Heart left ventricle (tissue), 16 donors: ENCODE measurements at regions not wholly inside any gene's neighbourhood (a gene's known extent, or its start where the extent isn't known, plus 50 kb on each side); places are given as distances from the start of the nearest gene placed in this dataset.

Experiments used
- ATAC-seq, 4 donors: fragments of 200-7000 bp; cut with Tn5 transposase; one replicate each; pipeline ENCODE4 v1.9.1; 2020 to 2022; ENCODE audit warnings: moderate library complexity in 4 of 4, mild to moderate bottlenecking in 3 of 4, moderate number of reproducible peaks in 1 of 4
- DNase-seq, 5 donors: peaks; one replicate each; pipeline ENCODE4 v3.0.0-alpha.2; 2020
- H3K27ac ChIP-seq, 12 donors: fragments of 200-600 bp; sonication (generic) in 4 of 12; one replicate each; pipeline versions ENCODE4 v1.5.0 to v1.8.0; 2016 to 2022; ENCODE audit warnings: mild to moderate bottlenecking in 2 of 12
- H3K27me3 ChIP-seq, 9 donors: fragments of 200-600 bp; sonication (generic) in 2 of 9; one replicate each; pipeline versions ENCODE4 v1.5.1 to v1.8.0; 2016 to 2022; ENCODE audit warnings: mild to moderate bottlenecking in 3 of 9
- H3K36me3 ChIP-seq, 9 donors: fragments of 200-600 bp; sonication (generic) in 2 of 9; one replicate each; pipeline versions ENCODE4 v1.5.0 to v1.8.0; 2018 to 2022; ENCODE audit warnings: mild to moderate bottlenecking in 2 of 9
- H3K4me1 ChIP-seq, 12 donors: fragments of 200-600 bp; sonication (generic) in 4 of 12; one replicate each; pipeline versions ENCODE4 v1.5.0 to v1.8.0; 2016 to 2022; ENCODE audit warnings: mild to moderate bottlenecking in 3 of 12
- H3K4me3 ChIP-seq, 12 donors: fragments of 200-600 bp; sonication (generic) in 4 of 12; one replicate each; pipeline versions ENCODE4 v1.5.0 to v1.8.0; 2017 to 2022; ENCODE audit warnings: mild to moderate bottlenecking in 9 of 12, moderate library complexity in 4 of 12
- H3K9me3 ChIP-seq, 12 donors: fragments of 200-600 bp; sonication (generic) in 4 of 12; one replicate each; pipeline versions ENCODE4 v1.5.0 to v1.8.0; 2016 to 2022; ENCODE audit warnings: mild to moderate bottlenecking in 1 of 12
- POLR2A ChIP-seq, 2 donors: fragments of 450-650 bp; IDR thresholded peaks; one replicate each; pipeline ENCODE4 v1.6.1; 2017; ENCODE audit warnings: antibody characterized with exemption in 2 of 2, mild to moderate bottlenecking in 2 of 2, moderate library complexity in 2 of 2
- WGBS, 4 donors: extraction: QIAGEN DNeasy Blood & Tissue Kit in 2 of 4; methylation state at CpG; one replicate each; pipeline versions ENCODE4 v1.1.5 to v1.1.7; 2013 to 2018; 5-methylcytosine and 5-hydroxymethylcytosine counted together
- intact Hi-C, 10 donors: fragments of 100-400 bp; cut with DNase I; formaldehyde crosslinking; loops; one replicate each; pipeline versions ENCODE4 v1.11.1 to v1.14.2; 2022
- TF ChIP-seq, protein P1 (sequence below), 12 donors: fragments of 200-600 bp; sonication (generic) in 4 of 12; IDR thresholded peaks; one replicate each; pipeline versions ENCODE4 v1.5.0 to v1.8.0; 2018 to 2022; ENCODE audit warnings: antibody characterized with exemption in 12 of 12, mild to moderate bottlenecking in 5 of 12
- donor health status: ischemic (EF 13 %, LVEDD 7.1; RV severe dilation, severe dysfunction).
- donor health status: healthy with polysubstance abuse.
- donor health status: DM: no; HTN: yes; CAD: no.
- donor health status: DM: no; HTN: no; CAD: no.
- donor health status: ischemic (EF 25% LVEDD 6.9; RV normal size, moderate dysfunction).
- donor health status: ischemic (EF 25% LVEDD 5.7; RV mildly dilated, moderate dysfunction).
- donor health status: healthy.
- donor health status: DM: yes; HTN: yes; CAD: no.
- donor health status: ischemic (EF 35%, LVEDD 5.7; RV mildly dilated, moderate dysfunction).
- donor health status: nonischemic (EF 11% LVEDD 7.7; RV severe dilation, severe dysfunction).
- donor health status: DM: yes; HTN: yes; CAD: no.
- donor health status: PGD.
- donor health status: ischemic (EF 29% LVEDD 5.4; RV normal size, mild dysfunction).
- donor health status: nonischemic (EF 23%, LVEDD 6.1; RV moderate dilation, normal function).

DNA sequence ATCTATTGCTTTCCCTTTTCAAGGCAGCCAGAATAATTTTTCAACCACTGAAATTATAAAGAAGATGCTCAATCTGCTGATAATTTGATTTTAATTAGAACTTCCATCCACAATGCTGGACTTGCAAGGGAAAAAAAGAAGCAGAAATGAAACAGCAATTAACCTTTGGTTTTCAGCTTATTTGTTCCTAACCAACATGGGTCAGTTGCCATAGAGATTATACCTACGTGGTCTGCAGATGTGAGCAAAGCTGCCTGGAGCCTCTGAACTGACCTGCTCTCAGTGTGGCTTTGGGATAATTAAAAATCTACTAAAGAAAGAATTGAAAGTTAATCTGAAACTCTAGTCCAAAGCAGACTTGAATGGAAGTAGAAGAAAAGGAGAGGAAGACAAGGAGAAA lies 195.7 kb upstream of the API5 start:
- H3K36me3 ChIP-seq, result no peaks in the 10 kb centered on the region
- H3K9me3 ChIP-seq, result no peaks in the 10 kb centered on the region
- TF ChIP-seq, protein P1, sequence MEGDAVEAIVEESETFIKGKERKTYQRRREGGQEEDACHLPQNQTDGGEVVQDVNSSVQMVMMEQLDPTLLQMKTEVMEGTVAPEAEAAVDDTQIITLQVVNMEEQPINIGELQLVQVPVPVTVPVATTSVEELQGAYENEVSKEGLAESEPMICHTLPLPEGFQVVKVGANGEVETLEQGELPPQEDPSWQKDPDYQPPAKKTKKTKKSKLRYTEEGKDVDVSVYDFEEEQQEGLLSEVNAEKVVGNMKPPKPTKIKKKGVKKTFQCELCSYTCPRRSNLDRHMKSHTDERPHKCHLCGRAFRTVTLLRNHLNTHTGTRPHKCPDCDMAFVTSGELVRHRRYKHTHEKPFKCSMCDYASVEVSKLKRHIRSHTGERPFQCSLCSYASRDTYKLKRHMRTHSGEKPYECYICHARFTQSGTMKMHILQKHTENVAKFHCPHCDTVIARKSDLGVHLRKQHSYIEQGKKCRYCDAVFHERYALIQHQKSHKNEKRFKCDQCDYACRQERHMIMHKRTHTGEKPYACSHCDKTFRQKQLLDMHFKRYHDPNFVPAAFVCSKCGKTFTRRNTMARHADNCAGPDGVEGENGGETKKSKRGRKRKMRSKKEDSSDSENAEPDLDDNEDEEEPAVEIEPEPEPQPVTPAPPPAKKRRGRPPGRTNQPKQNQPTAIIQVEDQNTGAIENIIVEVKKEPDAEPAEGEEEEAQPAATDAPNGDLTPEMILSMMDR (IDR thresholded peaks at IDR 0.05), result no peak
- TF ChIP-seq POLR2A (IDR thresholded peaks at IDR 0.05), result no peak
- no peak for ATAC-seq
- H3K4me3 ChIP-seq, result no peak overlapping the region
- 56 to 76% (median 64%) methylated on average over 1 of the region's 1 CpG for WGBS, 4 donors
- DNase-seq, result no peak
- no peaks in the 10 kb centered on the region for H3K4me1 ChIP-seq
- H3K27ac ChIP-seq, result no peak overlapping the region
- no peaks in the 10 kb centered on the region for H3K27me3 ChIP-seq
- intact Hi-C loops, result no loop called here

DNA sequence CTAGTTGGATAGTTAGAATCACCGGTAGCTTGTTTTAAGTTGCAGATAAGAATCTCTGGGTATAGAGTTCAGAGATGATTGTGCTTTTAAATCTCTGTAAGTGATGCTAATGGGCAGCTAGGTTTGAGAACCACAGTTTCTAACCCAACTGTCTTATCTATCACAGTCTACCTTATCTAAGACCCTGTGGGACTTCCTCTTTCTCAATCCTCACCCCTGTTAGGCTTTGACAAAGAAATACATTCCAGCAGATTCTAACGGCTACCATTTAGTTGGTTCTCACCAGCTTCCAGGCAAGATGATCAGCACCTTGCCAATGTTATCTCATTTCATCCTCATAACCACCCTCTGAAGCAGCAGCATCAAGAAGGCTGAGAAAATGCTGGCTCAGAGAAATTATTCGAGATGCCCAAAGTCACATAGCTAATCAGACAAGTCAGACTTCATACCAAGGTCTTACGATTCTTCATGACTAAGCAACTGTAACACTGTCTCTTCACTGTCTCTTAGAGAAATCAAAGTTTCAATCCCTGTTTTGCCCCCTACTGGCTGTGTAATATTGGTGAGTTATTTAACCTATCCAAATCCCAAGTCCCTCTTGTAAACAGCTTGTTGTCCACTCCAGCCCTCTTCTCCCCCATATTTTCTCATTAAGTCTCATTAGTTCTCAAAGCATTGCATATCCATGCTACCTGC lies 192.4 kb upstream of the API5 start:
- TF ChIP-seq POLR2A (IDR thresholded peaks at IDR 0.05), result no peak
- TF ChIP-seq, protein P1 (IDR thresholded peaks at IDR 0.05), result peak in 1 of 12 donors; percentile 4
- intact Hi-C loops, result no loop called here
- Histone ChIP-seq H3K36me3 (no peaks in the 10 kb centered on the region), H3K4me1 (peaks cover 0 to 8% (median 0%) of the 10 kb centered on the region in 12 donors), H3K9me3 (no peaks in the 10 kb centered on the region), H3K27me3 (no peaks in the 10 kb centered on the region), H3K27ac (no peak overlapping the region), H3K4me3 (no peak overlapping the region)
- DNase-seq, result no peak
- WGBS, 4 donors, result 66 to 79% (median 71%) methylated on average over 4 of the region's 4 CpGs
- ATAC-seq, result no peak

DNA sequence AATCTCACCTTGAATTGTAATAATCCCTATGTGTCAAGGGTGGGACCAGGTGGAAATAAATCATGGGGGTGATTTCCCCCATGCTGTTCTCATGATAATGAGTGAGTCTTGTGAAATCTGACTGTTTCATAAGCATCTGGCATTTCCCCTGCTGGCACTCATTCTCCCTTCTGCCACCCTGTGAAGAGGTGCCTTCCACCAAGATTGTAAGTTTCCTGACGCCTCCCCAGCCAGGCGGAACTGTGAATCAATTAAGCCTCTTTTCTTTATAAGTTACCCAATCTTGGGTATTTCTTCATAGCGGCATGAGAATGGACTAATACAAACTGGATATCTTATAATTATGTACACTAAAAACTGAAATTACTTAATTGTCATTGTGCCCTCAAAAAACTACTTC lies 189.2 kb upstream of the API5 start:
- Histone ChIP-seq H3K4me1 (peaks cover 0 to 8% (median 0%) of the 10 kb centered on the region in 12 donors), H3K9me3 (no peaks in the 10 kb centered on the region), H3K4me3 (no peak overlapping the region), H3K27ac (peak overlapping the region in 2 of 12 donors; percentile 8 to 30), H3K36me3 (no peaks in the 10 kb centered on the region), H3K27me3 (no peaks in the 10 kb centered on the region)
- TF ChIP-seq, protein P1 (IDR thresholded peaks at IDR 0.05), result no peak
- TF ChIP-seq POLR2A (IDR thresholded peaks at IDR 0.05), result no peak
- intact Hi-C loops, result no loop called here
- no peak for ATAC-seq
- 91 to 96% (median 93%) methylated on average over 3 of the region's 3 CpGs for WGBS, 4 donors
- no peak for DNase-seq

DNA sequence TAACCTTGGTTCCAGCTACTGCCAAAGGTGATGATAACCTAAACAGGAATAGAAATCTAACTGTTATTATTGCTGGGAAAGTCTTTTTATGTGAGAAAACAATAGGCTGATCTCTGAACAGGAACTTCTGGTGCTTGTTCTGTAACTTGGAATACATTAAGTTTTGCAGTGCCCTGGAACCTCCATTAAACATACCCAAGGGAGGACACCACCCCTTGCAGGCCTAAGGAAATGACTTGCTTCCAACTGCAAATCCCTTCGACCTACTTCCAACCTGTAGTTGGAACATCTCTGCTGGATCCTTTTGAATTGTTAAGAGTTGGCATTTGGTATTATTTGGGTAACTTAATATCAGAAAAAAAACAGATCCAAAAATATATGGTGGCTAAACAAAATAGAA lies 188.4 kb upstream of the API5 start:
- DNase-seq, result no peak
- TF ChIP-seq POLR2A (IDR thresholded peaks at IDR 0.05), result no peak
- TF ChIP-seq, protein P1 (IDR thresholded peaks at IDR 0.05), result no peak
- intact Hi-C loops, result no loop called here
- Histone ChIP-seq H3K4me1 (peaks cover 0 to 8% (median 0%) of the 10 kb centered on the region in 12 donors), H3K27ac (peak overlapping the region in 3 of 12 donors; percentile 30 to 43 (median 39)), H3K4me3 (no peak overlapping the region), H3K36me3 (no peaks in the 10 kb centered on the region), H3K27me3 (no peaks in the 10 kb centered on the region), H3K9me3 (no peaks in the 10 kb centered on the region)
- WGBS, 4 donors, result 46 to 73% (median 53%) methylated on average over 1 of the region's 1 CpG
- peak in 3 of 4 donors; percentile 32 to 50 (median 33) for ATAC-seq
